Gastrocnemius medialis (tissue), 4 donors: ENCODE measurements at regions not wholly inside any gene's neighbourhood (a gene's known extent, or its start where the extent isn't known, plus 50 kb on each side); places are given as distances from the start of the nearest gene placed in this dataset.

Experiments used
- POLR2A ChIP-seq, 2 donors: fragments of 450-650 bp; IDR thresholded peaks; one replicate each; pipeline ENCODE4 v1.6.1; 2017; ENCODE audit warnings: antibody characterized with exemption in 2 of 2, mild to moderate bottlenecking in 2 of 2, moderate library complexity in 2 of 2
- TF ChIP-seq, protein P1 (sequence below), 5 experiments: fragments of 450-650 bp in 3 of 5; fragments of 200-600 bp in 2 of 5; sonication (generic) in 2 of 5; IDR thresholded peaks in 4 of 5; conservative IDR thresholded peaks in 1 of 5; 1 replicate in 4 of 5; 2 replicates in 1 of 5; pipeline ENCODE4 v1.5.1; 2016 to 2019; ENCODE audit warnings: antibody characterized with exemption in 5 of 5, mild to moderate bottlenecking in 3 of 5, moderate library complexity in 3 of 5

DNA sequence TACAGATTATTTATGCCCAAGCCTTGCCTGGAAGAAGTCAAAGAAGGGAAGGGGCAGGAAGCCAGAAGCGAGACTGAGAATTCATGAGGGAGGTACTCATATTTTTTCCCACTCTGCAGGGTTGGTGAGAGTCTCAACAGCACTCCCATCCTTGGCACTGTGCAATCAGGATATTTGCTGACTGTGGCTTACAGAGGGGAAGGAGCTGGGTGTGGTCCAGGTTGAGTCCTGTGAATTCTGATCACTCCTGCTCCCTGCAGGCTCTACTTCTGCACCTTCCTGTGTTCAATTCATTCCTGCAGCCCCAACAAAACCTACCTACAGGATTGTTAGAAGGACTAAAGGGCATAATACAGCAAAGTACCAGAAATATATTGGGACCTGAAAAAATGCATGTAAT, 530.5 kb downstream of the INSC start:
- TF ChIP-seq, protein P1, sequence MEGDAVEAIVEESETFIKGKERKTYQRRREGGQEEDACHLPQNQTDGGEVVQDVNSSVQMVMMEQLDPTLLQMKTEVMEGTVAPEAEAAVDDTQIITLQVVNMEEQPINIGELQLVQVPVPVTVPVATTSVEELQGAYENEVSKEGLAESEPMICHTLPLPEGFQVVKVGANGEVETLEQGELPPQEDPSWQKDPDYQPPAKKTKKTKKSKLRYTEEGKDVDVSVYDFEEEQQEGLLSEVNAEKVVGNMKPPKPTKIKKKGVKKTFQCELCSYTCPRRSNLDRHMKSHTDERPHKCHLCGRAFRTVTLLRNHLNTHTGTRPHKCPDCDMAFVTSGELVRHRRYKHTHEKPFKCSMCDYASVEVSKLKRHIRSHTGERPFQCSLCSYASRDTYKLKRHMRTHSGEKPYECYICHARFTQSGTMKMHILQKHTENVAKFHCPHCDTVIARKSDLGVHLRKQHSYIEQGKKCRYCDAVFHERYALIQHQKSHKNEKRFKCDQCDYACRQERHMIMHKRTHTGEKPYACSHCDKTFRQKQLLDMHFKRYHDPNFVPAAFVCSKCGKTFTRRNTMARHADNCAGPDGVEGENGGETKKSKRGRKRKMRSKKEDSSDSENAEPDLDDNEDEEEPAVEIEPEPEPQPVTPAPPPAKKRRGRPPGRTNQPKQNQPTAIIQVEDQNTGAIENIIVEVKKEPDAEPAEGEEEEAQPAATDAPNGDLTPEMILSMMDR (IDR thresholded peaks at IDR 0.05 in 4 of 5, conservative IDR thresholded peaks at IDR 0.05 in 1 of 5) = no peak
- no peak for TF ChIP-seq POLR2A (IDR thresholded peaks at IDR 0.05)
